ENCODE measurements at regions not wholly inside any gene's neighbourhood (a gene's known extent, or its start where the extent isn't known, plus 50 kb on each side); places are given as distances from the start of the nearest gene placed in this dataset.

DNA sequence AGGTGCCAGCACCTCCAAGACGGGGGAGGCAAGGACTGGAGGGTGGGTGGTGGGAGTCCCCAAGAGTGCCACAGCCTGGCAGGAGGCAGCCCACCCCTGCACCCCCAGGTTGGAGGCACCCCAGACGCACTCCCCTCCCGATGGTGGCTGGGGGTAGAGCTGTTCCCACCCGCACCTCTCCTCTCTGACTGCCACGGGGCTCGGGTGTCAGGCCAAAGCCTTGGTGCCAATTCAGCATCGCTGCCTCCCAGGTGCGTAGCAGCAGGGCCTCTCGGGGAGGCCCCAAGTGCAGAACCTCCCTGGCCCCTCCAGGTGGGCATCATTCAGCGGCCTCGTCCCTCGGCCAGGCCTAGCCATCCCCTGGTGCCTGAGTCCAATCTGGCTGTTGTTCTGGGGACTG is 81.1 kb downstream of the ENGASE start:
- no peaks in the 10 kb centered on the region for H3K4me1 ChIP-seq
- DNase-seq = no peak
- no peak overlapping the region for H3K27ac ChIP-seq
- H3K27me3 ChIP-seq = no peaks in the 10 kb centered on the region
- no peaks in the 10 kb centered on the region for H3K36me3 ChIP-seq
- TF ChIP-seq, protein P1, sequence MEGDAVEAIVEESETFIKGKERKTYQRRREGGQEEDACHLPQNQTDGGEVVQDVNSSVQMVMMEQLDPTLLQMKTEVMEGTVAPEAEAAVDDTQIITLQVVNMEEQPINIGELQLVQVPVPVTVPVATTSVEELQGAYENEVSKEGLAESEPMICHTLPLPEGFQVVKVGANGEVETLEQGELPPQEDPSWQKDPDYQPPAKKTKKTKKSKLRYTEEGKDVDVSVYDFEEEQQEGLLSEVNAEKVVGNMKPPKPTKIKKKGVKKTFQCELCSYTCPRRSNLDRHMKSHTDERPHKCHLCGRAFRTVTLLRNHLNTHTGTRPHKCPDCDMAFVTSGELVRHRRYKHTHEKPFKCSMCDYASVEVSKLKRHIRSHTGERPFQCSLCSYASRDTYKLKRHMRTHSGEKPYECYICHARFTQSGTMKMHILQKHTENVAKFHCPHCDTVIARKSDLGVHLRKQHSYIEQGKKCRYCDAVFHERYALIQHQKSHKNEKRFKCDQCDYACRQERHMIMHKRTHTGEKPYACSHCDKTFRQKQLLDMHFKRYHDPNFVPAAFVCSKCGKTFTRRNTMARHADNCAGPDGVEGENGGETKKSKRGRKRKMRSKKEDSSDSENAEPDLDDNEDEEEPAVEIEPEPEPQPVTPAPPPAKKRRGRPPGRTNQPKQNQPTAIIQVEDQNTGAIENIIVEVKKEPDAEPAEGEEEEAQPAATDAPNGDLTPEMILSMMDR (IDR thresholded peaks at IDR 0.05) = no peak
- TF ChIP-seq POLR2A (IDR thresholded peaks at IDR 0.05) = no peak
- no peaks in the 10 kb centered on the region for H3K9me3 ChIP-seq
- intact Hi-C loops (cut with DNase I; ENCODE audit: low total_unique reads) = no loop called here
- H3K4me3 ChIP-seq = no peak overlapping the region

DNA sequence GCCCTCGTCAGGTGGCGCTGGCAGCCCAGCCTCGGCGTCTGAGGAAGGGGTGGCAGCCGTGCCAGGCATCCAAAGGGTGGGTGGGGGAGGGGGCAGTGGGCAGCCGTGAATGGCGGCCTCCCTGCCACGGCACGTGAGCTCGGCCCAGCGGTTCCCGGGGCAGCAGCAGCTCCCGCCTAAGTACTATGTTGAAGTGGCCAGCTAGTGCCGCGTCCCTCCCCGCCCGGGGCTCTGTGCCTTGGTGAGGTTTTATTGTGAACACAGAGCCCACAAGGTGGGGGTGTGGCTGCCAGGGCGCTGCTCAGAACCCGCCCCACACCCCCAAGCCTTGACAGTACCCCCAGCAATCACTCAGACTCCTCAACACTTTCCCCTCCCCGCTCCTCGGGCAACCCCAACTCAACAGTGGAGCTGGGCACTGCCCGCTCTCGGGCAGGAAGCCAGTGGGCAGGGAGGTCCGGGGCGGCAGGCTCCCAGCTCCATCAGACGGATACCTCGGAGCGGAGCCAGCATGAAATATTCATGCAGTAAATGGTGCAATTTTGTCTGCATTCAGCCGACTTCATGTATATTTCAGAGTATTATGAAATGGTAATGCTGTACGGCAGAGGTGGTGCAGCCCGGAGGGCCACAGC is 80.4 kb downstream of the ENGASE start:
- intact Hi-C loops (cut with DNase I; ENCODE audit: low total_unique reads) = no loop called here
- no peak for DNase-seq
- Histone ChIP-seq H3K27ac (no peak overlapping the region), H3K9me3 (no peaks in the 10 kb centered on the region), H3K4me1 (no peaks in the 10 kb centered on the region), H3K4me3 (no peak overlapping the region), H3K27me3 (no peaks in the 10 kb centered on the region), H3K36me3 (no peaks in the 10 kb centered on the region)
- TF ChIP-seq POLR2A (IDR thresholded peaks at IDR 0.05) = no peak
- TF ChIP-seq, protein P1 (IDR thresholded peaks at IDR 0.05) = no peak

DNA sequence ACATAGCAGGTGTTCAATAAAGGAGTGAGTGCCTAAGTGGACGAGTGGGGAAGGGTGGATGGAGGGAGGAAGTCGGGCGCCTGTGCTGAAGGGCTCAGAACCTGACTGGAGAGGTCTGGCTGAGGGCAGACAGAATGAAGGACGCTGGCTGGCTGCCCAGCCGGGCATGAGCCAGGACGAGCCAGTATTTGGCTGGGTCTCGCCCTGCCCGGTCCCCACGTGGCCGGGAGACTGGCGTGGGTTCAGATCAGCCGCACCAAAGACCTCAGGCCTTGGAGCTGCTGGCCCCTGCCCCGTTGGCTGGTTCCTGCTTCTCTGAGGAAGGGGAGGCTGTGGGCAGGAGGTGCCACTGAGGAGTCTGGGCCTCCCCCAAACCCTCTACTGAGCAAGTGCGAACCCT is 79.8 kb downstream of the ENGASE start:
- intact Hi-C loops (cut with DNase I; ENCODE audit: low total_unique reads) = no loop called here
- Histone ChIP-seq H3K27ac (no peak overlapping the region), H3K36me3 (no peaks in the 10 kb centered on the region), H3K4me1 (no peaks in the 10 kb centered on the region), H3K4me3 (no peak overlapping the region), H3K27me3 (no peaks in the 10 kb centered on the region), H3K9me3 (no peaks in the 10 kb centered on the region)
- DNase-seq = no peak
- TF ChIP-seq POLR2A (IDR thresholded peaks at IDR 0.05) = no peak
- TF ChIP-seq, protein P1 (IDR thresholded peaks at IDR 0.05) = no peak

- Histone ChIP-seq H3K4me3 (no peak overlapping the region), H3K27me3 (no peaks in the 10 kb centered on the region), H3K4me1 (no peaks in the 10 kb centered on the region), H3K9me3 (no peaks in the 10 kb centered on the region), H3K27ac (no peak overlapping the region), H3K36me3 (no peaks in the 10 kb centered on the region)
- TF ChIP-seq POLR2A (IDR thresholded peaks at IDR 0.05) = no peak
- no peak for DNase-seq
- intact Hi-C loops (cut with DNase I; ENCODE audit: low total_unique reads) = no loop called here
Observed at GRCh38 chr17:79153367-79154130, 78.9 kb downstream of the ENGASE start.

DNA sequence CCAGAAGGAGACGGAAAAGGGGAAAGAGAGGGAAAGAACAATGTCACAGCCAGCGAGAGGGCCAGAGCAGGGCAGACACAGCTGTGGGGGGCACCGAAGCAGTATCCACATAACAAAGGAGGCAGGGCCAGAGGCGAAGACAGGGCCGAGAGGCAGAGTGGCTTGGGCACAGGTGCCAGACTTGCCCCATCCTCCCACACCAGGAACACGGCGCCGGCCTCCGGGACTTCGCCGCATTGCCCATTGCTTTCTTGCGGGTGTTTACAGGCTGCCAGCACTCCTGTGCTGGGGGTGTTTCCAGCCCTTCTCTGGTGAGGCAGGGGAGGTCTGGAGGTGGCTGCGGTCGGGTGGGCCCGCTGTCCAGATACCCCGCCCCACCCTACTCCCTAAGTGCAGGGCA is 78.0 kb downstream of the ENGASE start:
- no peak for TF ChIP-seq POLR2A (IDR thresholded peaks at IDR 0.05)
- TF ChIP-seq, protein P1 (IDR thresholded peaks at IDR 0.05) = no peak
- intact Hi-C loops (cut with DNase I; ENCODE audit: low total_unique reads) = no loop called here
- Histone ChIP-seq H3K4me1 (no peaks in the 10 kb centered on the region), H3K27ac (no peak overlapping the region), H3K4me3 (no peak overlapping the region), H3K36me3 (no peaks in the 10 kb centered on the region), H3K27me3 (no peaks in the 10 kb centered on the region), H3K9me3 (no peaks in the 10 kb centered on the region)
- DNase-seq = no peak

All from uterus (tissue), 3 donors.